Dedifferentiated amniotic fluid mesenchymal stem cell (primary cell): ENCODE measurements at regions not wholly inside any gene's neighbourhood (a gene's known extent, or its start where the extent isn't known, plus 50 kb on each side); places are given as distances from the start of the nearest gene placed in this dataset.
"Not testable (repeated sequence)": the region's sequence is repeated elsewhere in the genome, so short reads cannot be mapped to it uniquely, and the experiment has no call there.

Experiments used
- DNase-seq: peaks from one replicate; pipeline ENCODE4 v3.0.0-alpha.2; 2016; ENCODE audit errors: extremely low spot score

DNA sequence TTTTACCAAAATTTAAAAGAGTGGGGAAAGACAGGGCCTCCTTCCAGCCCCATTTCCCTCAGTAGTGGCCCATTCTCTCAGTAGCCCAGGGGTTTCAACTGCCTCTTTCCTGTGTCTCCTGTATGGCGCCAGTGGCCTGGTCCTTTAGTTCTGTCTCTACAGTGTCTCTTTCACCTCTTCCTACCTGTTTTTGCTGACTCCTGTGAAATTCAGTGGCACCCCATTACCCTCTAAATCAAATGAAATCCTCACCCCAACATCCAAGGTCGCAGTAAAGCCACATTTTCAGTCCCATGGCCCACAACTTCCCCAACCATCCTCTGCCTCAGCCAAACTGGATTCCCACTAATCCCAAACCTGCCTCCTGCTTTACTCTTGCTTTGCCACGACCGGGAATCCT is 200.7 kb downstream of the IPMK start:
- no peak for DNase-seq

DNA sequence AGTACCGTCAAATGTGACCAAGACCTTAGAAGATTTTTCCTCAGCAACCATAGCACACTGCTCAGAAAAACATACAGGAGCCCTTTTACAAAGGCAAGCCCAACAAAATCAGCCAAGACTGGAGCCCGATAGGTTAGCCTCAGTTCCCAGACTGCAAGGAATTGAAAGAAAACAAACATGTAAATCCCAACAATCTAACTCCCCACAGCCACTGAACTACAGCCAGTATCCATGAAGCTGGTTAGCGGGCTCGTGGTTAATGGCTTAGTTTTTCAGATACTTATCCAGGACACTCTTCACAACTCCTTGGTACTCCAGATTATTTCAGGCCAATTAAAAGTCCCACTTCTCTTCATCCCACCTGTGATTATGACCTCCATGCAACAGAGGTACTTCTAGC is 201.6 kb downstream of the IPMK start:
- DNase-seq: no peak

DNA sequence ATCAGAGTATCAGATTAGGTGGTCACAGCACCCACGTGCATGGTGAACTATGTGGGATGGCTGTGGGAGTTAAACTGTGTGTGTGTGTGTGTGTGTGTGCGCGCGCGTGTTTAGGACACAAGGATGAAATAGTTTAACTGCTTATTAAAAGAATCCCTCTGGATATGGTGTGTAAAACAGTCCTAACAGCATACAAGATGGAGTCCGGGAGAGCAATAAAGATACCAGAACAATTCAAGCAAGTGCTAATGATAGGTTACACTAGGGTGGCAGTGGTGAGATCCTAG is 202.2 kb downstream of the IPMK start:
- no peak for DNase-seq

DNA sequence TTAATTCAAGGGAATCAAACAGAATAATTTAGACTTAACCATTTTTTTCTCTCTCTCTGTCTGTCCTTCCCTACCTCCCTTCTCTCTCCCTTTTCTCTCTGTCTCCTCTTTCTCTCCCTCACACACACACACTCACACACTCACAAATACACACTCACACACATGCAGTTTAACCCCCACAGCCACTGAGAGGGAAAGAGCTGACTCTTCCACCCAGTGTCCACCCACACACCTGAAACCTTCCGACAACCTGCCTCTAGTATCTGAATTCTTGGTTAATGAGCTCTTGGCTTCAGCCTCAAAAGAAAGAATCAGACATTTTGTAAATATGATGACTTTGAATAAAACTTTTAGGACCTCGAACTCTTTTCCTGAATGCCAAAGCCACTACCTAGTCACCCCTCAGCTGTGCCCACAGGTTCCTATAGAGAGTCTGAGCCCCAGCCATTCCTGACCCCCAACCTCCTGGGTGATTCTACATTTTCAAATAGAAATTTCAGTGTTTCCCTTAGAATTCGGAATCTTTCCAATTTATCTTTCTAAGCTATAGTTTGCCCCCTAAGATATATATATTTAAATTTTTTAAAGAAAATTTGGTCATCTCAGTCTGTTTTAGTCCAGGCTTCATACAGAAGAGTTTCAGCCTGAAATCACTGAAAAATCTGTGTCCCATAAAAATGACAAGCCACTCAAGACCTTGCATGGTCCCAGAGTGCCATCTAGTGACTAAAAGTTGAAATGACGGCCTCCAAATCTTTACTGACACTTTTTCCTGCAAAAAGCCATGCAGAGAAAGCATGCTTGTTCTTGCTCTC is 202.8 kb downstream of the IPMK start:
- peak; percentile 65 for DNase-seq

DNA sequence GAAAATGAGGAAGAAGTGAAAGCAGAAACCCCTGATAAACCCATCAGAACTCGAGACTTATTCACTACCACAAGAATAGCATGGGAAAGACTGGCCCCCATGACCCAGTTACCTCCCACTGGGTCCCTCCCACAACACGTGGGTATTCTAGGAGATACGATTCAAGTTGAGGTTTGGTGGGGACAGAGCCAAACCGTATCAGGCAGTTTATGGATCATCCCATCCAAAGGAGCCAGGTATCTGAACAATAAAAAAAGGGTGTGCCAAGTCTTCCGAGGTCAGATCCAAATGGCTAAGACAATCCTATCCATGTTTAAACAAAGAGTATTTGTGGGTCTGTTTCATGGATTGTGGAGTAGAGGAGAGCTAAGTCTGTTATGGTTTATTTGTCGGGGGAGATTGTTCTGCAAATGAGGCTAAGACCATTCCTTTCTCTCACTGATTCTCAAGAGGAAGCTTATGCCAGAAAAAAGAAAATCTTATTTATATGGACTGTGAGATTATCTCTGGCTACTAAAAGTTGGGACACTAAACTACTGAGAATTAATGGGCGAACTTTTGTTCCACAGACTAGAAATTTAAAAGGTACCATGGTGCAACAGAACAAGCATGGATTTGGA is 203.7 kb downstream of the IPMK start:
- no peak for DNase-seq

DNA sequence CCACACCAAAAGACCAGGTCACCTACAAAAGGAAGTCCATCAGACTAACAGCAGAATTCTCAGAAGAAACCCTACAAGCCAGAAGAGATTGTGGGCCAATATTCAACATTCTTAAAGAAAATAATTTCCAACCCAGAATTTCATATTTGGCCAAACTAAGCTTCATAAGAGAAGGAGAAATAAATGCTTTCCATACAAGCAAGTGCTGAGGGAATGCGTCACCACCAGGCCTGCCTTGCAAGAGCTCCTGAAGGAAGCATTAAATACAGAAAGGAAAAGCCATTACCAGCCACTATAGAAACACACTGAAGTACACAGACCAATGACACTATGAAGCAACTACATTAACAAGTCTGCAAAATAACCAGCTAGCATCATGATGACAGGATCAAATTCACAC is 209.0 kb downstream of the IPMK start:
- not testable (repeated sequence) for DNase-seq

DNA sequence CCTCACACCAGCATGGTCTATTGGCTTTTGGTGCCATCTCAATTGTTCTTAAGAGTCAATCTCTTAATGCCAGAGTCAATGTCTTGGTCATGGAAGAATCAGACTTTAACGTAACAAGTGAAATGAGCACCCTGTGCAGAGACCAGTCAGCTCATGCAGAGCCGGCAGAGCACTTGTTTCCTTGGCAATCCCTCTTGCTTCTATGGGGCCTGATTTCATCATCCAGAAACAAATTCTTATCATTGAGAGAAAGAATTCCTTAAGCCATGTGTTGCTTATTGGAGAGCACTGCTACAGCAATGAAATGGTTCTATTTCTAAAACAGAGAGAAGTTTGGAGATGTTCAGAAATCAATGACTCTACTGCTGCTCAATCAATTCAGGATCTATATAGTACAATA is 212.8 kb downstream of the IPMK start:
- peak; percentile 22 for DNase-seq

DNA sequence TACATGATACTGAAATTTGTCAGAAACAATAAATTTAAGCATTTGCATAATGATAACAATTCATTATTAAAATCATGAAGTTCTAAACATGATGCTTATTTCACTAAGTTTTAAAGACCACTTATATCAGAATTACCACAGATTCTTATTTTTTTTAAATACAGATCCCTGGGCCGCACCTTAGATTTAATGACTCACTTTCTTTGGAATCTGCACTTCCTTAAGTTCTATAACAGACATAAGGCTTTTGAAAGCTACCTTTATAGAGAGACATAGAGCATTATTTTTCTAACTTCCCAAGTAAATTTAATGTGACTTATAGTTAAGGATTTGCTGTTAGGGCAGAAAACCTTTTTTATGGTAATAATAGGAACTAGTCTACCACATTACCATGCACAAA is 214.9 kb downstream of the IPMK start:
- no peak for DNase-seq

DNA sequence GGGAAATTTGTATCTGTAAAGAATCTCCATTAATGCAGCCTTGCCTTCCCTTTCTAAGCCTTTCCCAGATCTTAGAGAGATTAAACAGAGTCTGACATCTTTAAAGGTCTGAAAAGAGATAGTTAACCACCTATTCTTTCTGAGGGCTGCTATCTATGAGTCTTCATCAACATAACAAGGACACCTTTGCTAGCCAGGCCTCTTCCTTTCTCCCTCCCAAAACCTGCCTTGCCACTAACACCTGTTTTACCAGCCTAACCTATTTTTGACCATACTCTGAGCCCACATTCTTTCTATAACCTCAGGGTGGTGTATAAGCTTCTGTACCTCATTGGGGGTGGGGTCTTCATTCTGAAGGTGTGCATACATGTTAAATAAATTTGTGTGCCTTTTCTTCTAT is 217.1 kb downstream of the IPMK start:
- no peak for DNase-seq

DNA sequence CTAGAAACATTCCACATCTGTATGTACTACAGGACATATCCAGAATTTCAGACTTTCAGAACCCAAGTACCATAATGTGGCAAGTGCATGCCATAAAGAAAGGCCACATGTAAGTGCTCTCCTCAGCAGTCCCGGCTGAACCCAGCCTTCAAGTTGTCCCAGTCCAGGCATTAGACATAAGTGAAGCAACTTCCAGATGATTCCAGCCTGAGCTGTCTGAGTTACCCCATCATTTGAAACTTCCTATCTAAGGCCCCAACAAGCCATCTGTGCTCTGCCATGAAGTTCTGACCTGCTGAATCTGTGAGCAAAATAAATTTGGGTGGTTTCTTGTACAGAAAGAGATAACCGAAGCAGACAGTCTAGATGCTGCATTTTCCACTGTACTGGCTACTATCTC is 218.8 kb downstream of the IPMK start:
- DNase-seq: no peak

DNA sequence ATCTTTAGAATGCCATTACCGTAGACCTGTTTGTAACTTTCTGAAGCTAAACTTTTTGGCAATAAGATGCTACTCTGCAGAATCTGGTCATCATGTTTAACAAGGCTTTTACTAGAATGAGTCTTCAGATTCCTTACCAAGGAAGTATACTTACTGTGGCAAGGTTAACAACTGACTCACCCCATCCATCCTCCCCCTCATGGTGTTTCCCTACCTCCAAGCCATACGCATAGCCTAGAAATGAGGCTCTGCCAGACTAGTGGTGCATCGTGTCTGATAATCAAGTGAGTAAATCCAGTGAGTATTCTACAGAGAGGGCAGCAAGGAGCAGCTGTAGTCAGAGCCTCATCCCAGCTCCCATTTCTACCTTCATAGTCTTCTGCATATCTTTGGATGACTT is 223.6 kb downstream of the IPMK start:
- DNase-seq: peak; percentile 41

DNA sequence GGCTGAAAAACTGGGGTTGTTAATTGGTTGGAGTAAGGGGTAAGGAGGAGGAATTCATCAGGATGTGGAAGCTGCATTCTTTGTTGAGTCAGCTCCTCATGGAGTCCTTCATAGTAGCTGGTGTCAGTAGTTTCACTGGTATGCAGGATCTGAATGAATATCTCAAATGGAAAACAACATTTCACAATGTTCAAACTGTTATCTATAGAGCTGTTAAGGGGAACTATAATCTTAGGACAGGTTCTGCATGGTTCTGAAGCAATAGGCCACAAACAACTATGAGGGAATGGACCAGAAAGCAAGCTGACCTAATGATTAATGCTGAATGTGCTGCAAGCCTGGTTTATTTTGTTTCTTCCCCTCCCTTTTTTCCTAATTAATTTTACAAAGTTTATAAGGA is 225.8 kb downstream of the IPMK start:
- no peak for DNase-seq

DNA sequence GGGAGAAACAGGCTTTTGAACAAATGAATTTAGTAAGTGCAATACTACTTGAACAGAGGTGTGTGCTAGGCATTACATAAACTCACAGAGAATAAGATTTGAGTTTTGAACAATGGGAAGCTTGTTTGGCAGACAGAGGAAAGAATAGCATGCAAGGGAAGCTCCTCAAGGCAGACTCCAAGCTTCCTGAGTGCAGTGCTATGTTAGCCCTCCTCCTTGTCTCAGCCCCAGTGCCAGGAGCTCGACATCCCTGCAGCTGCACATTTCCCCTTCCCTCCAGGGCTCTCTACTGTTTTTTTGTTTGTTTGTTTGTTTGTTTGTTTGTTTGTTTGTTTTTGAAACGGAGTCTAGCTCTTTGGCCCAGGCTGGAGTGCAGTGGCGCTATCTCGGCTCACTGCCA is 237.5 kb downstream of the IPMK start:
- DNase-seq: no peak

DNA sequence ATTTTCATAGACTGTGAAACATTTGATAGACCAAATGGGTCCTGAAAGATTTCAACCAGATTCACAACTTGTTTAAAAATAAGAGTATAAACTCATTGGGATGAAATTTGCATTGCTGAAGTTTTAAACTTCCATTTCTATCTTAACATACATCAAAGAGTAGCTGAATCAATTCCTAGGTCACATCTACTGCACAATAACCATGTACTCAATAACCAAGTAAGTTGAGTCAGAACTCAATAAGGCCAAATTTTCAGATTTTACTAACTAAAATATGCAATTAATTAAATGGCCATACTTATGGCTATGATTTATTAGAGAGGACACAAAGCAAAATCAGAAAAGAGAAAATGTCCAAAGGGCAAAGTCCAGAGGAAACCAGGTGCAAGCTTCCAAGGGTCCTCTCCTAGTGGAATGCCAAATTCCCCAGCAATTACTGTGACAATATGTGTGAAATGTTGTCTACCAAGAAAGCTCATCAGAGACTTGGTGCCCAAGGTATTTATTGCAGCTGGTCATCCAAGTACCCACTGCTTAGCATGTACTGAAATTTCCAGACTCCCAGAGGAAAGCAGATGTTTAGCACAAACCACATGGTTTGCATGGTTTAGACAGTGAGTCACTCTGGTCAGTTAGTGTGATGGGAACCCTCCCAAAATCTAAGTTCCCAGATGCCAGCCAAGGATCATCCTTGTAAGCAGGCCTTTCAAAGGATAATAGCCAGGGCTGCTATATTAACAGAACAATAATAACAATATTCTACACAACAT is 238.9 kb downstream of the IPMK start:
- peak; percentile 84 for DNase-seq

DNA sequence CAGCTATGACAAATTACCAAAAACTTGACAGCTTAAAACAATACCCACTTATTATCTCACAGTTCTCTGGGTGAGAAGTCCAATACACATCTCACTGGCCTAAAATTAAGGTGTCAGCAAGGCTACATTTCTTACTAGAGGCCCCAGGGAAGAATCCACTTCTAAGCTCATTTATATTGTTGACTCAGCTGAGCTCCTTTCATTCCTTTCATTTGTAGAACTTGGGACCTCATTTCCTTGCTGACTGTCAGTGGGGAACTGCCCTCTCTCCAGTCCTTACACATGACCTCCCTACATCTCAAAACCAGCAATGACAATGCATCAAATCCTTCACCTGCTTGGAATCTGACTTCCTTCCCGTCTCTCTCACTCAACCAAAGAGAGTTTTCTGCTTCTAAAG is 240.3 kb downstream of the IPMK start:
- no peak for DNase-seq

DNA sequence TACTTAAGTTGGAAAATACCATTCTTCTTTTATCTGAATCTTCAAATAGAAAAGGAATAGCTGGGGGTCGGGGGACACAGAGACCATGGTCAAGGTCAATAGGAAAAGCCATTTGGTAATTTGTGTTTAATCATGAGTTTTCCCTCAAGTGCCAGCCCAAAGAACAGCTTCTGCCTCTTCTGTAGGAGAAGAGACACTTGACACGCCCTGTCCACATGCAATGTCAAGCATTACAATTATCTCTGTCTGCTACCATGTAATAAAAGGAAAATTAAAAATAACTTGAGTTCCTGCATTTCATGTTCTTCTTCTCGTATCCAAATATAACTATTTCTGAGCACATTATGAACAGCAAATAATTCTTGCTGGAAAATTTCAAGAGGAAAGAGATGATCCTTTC is 241.7 kb downstream of the IPMK start:
- DNase-seq: no peak

DNA sequence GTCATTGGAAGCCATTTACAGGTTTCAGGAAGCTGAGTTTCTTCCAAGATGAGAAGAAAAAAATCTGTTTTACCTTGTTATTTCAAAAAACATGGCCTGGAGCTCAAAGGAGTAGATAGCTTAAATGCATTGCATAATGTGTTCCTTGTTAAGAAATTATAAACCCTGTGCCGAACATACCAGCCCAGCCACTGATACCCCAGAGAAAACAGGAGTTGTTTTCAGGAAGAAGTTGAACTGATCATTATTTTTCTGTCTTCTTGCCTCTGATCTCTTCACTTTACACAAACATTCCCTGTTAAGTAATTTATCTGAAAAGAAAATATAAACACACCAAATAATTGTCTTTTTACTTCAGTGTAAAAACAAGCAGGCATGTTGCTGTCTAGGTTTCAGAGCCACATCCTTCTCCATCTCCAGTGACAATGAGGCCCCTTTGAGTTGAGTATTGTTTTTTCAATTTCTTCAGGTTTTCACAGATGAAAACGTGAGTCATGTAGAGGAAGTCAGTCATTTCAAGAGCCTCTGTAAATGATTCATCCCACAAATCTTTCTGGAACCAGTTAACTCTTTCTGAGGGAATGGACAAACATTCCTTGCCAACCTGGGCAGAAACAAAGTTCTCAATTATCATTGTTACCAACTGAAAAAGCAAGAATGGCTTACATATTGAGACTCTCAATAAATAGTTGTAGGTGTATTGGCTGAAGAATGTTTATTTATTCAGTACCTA is 244.2 kb downstream of the IPMK start:
- peak; percentile 74 for DNase-seq

DNA sequence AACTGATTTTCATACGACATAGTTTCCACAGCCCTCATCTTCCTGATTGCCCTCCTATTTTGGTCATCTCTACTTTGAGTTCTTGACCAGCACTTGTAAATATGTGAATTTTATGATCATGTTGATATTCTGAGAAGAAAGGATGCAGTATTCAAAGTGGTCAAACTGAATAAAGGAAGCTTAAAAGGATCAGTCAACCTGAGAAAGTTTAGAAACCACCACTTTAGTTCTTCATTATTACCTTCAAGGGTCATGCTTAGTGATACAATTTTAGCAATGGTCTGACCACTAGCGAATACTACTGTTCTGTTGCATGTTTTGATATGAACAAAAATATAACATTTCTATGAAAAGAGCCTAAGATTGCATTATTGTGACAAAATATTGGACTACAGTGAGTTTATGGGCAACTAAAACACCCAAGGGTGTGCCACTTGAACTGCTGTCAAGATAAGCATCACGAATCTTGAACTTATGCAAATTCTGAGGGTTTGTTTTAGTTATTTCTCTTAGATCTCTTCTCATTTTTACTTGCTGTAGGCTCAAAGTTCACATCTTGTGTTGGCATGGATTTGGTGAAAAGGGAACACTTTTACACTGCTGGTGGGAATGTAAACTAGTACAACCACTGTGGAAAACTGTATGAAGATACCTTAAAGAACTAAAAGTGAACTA is 247.7 kb downstream of the IPMK start:
- no peak for DNase-seq

DNA sequence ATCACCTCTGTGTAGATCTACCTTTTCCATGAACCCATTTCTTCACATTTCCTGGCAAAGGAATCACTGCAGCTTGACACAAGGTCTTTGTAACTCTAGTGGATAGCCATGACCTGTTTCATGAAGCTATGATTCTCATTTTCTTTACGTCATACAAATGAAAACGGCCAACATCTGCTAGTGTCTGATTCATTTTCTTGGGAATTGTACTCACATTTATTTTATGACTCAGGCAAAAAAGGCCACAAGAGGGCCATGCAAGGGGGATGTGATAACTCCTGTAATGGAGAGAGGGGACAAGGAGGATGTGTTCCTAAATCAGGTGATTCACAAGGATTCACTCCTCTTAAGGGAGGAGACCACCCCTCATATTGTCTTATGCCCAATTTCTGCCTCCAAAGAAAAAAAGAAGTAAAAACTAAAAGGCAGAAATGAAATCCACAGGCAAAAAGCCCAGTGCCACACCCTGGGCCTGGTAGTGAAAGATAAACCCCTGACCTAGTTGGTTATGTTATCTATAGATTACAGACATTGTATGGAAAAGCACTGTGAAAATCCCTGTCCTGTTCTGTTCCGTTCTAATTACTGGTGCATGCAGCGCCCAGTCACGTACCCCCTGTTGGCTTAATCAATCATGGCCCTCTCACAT is 249.9 kb downstream of the IPMK start:
- peak; percentile 67 for DNase-seq

DNA sequence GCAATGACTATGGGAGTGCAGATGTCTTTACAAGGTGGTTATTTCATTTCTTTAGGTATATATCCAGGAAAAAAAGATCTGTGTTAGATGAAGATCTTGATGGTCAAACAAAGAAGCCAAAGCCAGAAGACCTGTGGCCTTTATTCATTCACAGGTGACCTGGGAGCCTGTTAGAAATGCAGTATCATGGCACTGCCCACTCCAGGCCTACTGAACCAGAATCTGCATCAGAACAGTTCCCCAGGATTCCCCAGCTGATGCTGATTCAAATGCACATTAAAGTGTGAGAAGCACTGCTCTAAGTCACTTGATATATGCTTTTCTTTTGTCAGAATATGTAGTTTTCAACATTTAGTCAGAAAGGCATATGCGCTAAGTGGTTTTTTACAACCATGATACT is 251.1 kb downstream of the IPMK start:
- DNase-seq: no peak

DNA sequence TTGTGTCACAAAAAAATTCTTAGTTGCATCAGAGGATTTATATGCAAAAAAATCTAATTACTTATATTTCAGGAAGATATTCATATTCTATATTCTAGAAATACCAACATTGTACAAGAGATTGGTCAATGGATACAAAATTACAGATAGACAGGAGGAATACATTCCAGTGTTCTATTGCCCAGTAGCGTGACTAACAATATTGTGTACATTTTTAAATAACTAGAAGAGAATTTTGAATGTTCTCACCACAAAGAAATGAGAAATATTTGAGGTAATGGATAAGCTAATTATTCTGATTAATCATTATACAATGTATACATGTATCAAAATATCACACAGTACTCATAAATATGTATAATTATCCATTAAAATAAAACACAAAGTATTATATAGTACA is 253.3 kb downstream of the IPMK start:
- no peak for DNase-seq
